ENCODE measurements at regions not wholly inside any gene's neighbourhood (a gene's known extent, or its start where the extent isn't known, plus 50 kb on each side); places are given as distances from the start of the nearest gene placed in this dataset.

DNA sequence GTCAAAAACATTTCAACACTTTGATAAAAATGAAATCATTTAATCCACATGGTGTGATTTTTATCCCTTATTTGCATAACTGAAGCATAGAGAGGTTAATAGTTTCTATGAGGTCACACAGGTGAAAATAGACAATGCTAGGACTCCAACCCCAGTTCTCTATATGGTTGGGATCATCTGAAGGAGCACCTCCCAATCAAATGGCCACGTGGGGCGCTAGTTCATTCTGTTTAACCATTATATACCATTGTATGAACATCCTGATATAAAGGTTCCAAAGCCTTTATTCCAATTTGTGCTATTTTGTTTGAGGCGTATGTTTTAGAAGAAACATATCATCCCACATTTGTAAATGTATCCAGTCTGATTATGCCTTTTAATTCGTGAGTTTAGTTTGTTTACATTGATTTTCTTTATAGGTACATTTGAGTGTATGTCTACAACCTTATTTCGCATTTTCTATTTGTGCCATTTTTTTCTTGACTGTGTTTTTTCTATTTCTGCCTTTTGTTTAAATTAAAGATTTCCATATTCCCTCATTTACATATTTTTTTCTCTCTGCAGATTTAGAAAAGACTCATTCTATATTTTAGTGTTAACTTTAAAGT, 1092.0 kb downstream of the MAT2B start:
- no peak overlapping the region for H3K4me3 Mint-ChIP-seq
- DNase-seq: no peak
- peaks cover 0 to 3% (median 0%) of the 10 kb centered on the region in 3 donors for H3K36me3 Mint-ChIP-seq
- no peak overlapping the region for H3K27ac Mint-ChIP-seq
- no peaks in the 10 kb centered on the region for H3K4me1 Mint-ChIP-seq
- H3K9me3 Mint-ChIP-seq: peaks cover 5 to 19% (median 9%) of the 10 kb centered on the region in 6 donors
- H3K27me3 Mint-ChIP-seq (ENCODE audit: low read depth in 3 of 3): no peaks in the 10 kb centered on the region

DNA sequence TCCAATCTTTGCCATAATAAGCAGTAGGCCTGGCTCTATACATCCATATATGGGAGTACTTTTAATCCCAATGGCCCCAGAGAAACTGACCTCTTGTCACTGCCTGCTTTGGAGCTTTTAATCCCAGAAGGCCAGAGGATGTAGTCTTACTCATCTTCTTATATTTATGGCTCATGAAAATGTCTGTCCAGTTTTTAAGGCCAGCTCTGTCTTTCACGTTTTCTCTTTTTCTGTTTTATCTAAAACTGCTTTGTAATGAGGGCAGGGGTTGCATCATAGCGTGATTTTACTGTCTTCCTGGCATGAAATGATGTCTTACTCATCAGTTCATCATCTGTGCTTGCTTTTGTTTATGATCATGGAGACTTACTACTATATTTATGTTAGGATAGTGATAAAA, 1094.9 kb downstream of the MAT2B start:
- H3K9me3 Mint-ChIP-seq: peaks cover 5 to 19% (median 10%) of the 10 kb centered on the region in 6 donors
- H3K27me3 Mint-ChIP-seq (ENCODE audit: low read depth in 3 of 3): no peaks in the 10 kb centered on the region
- no peak overlapping the region for H3K4me3 Mint-ChIP-seq

GRCh38 chr5:164600929-164601535, 1095.6 kb downstream of the MAT2B start:
- no peaks in the 10 kb centered on the region for H3K4me1 Mint-ChIP-seq
- H3K36me3 Mint-ChIP-seq: peaks cover 0 to 3% (median 0%) of the 10 kb centered on the region in 3 donors
- no peak for DNase-seq
- H3K4me3 Mint-ChIP-seq: no peak overlapping the region
- H3K9me3 Mint-ChIP-seq: peaks cover 5 to 26% (median 11%) of the 10 kb centered on the region in 6 donors
- no peak overlapping the region for H3K27ac Mint-ChIP-seq
- no peaks in the 10 kb centered on the region for H3K27me3 Mint-ChIP-seq (ENCODE audit: low read depth in 3 of 3)

More for the DNA sequence above, 1094.9 kb downstream of the MAT2B start:
- no peak for DNase-seq
- H3K36me3 Mint-ChIP-seq: peaks cover 0 to 3% (median 0%) of the 10 kb centered on the region in 3 donors
- no peak overlapping the region for H3K27ac Mint-ChIP-seq
- H3K4me1 Mint-ChIP-seq: no peaks in the 10 kb centered on the region

GRCh38 chr5:164608507-164608906, 1103.1 kb downstream of the MAT2B start:
- H3K9me3 Mint-ChIP-seq: peaks cover 0 to 31% (median 8%) of the 10 kb centered on the region in 6 donors
- no peak overlapping the region for H3K4me3 Mint-ChIP-seq
- no peaks in the 10 kb centered on the region for H3K27me3 Mint-ChIP-seq (ENCODE audit: low read depth in 3 of 3)
- H3K36me3 Mint-ChIP-seq: peaks cover 0 to 4% (median 0%) of the 10 kb centered on the region in 3 donors
- DNase-seq: no peak
- no peak overlapping the region for H3K27ac Mint-ChIP-seq
- H3K4me1 Mint-ChIP-seq: no peaks in the 10 kb centered on the region

DNA sequence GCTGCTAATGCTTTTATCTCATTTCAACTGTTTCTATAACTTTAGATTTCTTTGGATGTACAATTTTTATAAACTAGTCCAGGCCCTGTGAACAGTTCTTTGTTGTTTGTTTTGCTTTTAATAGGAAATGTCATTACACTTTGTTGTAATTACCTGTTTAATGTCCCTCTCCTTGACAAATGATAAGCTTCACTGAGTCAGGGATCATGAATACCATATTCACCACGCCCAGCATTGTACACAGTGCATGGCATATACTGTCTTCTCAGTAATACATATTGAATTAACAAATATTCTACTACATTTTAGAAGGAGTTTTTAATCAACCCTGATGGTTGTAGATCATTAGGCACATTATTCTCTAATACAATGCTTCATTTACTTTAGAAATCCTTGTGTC, 1105.0 kb downstream of the MAT2B start:
- Mint-ChIP-seq H3K27me3 (ENCODE audit: low read depth in 3 of 3) (no peaks in the 10 kb centered on the region), H3K27ac (no peak overlapping the region), H3K9me3 (peaks cover 0 to 30% (median 6%) of the 10 kb centered on the region in 6 donors), H3K36me3 (peaks cover 0 to 4% (median 0%) of the 10 kb centered on the region in 3 donors), H3K4me1 (no peaks in the 10 kb centered on the region), H3K4me3 (no peak overlapping the region)
- DNase-seq: no peak

DNA sequence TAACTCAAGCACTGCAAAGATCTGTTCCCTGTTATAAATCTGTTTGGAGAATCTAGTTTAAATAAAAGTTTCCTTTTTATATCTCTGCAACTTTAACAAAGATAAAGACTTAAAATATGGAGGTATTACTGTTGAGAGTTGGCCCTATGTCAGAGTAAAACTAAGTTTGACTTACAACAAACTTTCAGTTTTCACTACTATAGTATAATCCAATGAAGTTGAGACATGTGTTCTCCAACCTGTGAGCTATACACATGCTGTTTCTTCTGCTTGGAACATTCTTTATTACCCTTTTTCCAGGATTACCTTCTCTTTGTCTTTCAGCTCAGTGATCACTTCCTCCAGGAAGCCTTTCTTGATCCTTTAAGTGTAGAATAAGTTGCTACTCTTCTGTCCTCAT, 1109.3 kb downstream of the MAT2B start:
- Mint-ChIP-seq H3K4me3 (no peak overlapping the region), H3K9me3 (peaks cover 0 to 26% (median 5%) of the 10 kb centered on the region in 6 donors), H3K36me3 (no peaks in the 10 kb centered on the region), H3K4me1 (no peaks in the 10 kb centered on the region), H3K27ac (no peak overlapping the region), H3K27me3 (ENCODE audit: low read depth in 3 of 3) (peaks cover 0 to 1% (median 0%) of the 10 kb centered on the region in 3 donors)
- DNase-seq: no peak

DNA sequence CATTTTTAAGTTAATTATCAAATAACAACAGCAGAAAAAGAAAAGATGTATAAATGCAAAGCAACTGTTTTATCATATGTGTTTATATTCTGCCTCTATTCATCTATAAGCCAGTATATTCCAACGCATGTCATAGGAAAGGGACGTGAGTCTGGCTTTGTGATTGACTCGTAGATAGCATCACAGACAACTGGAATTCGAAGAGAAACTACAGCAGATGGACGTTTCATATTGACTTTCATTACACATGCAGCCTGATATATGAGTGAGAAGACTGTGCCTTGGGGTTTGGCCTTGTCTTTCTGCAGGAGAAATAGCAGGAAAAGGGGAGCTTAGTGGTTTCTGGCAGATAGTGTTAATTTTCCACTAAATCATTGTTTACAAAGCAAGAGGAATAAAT, 1111.9 kb downstream of the MAT2B start:
- Mint-ChIP-seq H3K4me3 (no peak overlapping the region), H3K27ac (no peak overlapping the region), H3K9me3 (peaks cover 3 to 34% (median 5%) of the 10 kb centered on the region in 6 donors), H3K4me1 (no peaks in the 10 kb centered on the region), H3K36me3 (no peaks in the 10 kb centered on the region), H3K27me3 (ENCODE audit: low read depth in 3 of 3) (peaks cover 0 to 1% (median 0%) of the 10 kb centered on the region in 3 donors)
- DNase-seq: no peak

DNA sequence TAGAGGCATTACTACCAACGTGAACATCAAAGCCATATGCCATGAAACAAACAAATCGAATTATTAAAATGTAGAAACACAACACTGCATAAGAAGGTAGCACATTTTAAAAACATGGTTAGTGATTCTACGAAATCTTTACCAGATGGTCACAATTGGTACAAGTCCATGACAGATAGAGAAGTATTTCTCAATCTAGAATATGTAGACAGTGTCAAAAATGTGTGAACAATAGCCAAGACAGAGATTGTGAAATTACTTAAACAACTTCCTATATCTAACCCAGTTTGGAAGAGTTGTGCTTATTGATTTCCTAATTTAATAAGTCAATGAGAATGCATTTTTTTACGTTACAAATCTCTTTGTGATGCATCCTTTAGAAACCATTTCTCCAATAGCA, 1121.6 kb downstream of the MAT2B start:
- no peak overlapping the region for H3K27ac Mint-ChIP-seq
- no peaks in the 10 kb centered on the region for H3K36me3 Mint-ChIP-seq
- H3K4me1 Mint-ChIP-seq: no peaks in the 10 kb centered on the region
- no peak overlapping the region for H3K4me3 Mint-ChIP-seq
- peaks cover 0 to 3% (median 2%) of the 10 kb centered on the region in 3 donors for H3K27me3 Mint-ChIP-seq (ENCODE audit: low read depth in 3 of 3)
- DNase-seq: no peak
- peaks cover 0 to 23% (median 3%) of the 10 kb centered on the region in 6 donors for H3K9me3 Mint-ChIP-seq

- Mint-ChIP-seq H3K9me3 (peaks cover 0 to 10% (median 5%) of the 10 kb centered on the region in 6 donors), H3K27ac (no peak overlapping the region), H3K4me1 (no peaks in the 10 kb centered on the region), H3K27me3 (ENCODE audit: low read depth in 3 of 3) (peaks cover 0 to 2% (median 0%) of the 10 kb centered on the region in 3 donors), H3K36me3 (no peaks in the 10 kb centered on the region), H3K4me3 (no peak overlapping the region)
- no peak for DNase-seq
Measured at GRCh38 chr5:164636456-164636855, 1131.0 kb downstream of the MAT2B start.

DNA sequence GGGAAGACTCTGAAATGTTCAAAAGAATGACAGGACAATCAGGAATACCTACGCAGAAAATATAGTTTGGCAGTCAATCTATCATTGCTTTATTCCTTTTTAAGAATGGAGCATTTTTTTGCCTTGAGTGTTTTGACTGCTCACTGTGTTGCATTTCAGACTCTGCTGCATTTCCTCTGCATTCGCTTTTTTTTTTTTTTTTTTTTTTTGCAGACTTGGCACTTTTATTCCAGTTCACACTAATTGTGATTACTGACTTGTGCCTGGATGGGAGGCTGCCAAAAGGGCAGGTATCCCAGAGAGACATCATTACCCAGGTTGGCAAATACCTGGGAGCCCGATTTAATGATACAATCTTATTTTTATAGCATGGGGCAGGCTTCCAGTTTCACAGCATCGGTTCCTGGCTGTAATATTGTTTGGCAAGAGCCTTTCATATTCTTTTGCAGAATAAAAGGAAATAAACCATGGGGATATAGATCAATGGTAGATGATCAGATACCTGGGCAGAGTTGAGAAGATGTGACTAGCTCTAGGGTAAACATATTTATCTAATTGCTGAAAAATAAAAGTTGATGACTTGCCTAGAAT, 1132.6 kb downstream of the MAT2B start:
- peaks cover 0 to 2% (median 0%) of the 10 kb centered on the region in 3 donors for H3K27me3 Mint-ChIP-seq (ENCODE audit: low read depth in 3 of 3)
- no peak overlapping the region for H3K27ac Mint-ChIP-seq
- H3K9me3 Mint-ChIP-seq: peaks cover 0 to 19% (median 5%) of the 10 kb centered on the region in 6 donors
- no peaks in the 10 kb centered on the region for H3K36me3 Mint-ChIP-seq
- no peak overlapping the region for H3K4me3 Mint-ChIP-seq
- DNase-seq: no peak
- H3K4me1 Mint-ChIP-seq: no peaks in the 10 kb centered on the region

DNA sequence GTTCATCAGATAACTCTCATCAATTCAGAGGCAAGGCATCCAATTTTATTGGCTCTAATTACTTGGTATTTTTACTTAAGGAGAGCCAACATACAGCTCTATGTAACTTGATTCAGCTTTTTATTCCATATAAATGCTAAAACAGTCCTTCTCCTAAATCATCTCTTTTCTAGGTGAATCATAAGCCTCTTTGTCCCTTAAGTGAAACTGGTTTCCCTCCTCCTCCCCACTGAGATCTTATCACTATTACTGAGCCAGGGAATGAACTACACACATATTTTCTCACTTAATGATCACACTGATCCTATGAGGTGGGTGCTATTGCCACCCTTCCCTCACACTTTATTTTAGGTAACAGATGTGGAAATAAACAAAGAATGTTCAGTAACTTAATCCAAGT, 1143.8 kb downstream of the MAT2B start:
- Mint-ChIP-seq H3K27me3 (ENCODE audit: low read depth in 3 of 3) (peaks cover 0 to 2% (median 0%) of the 10 kb centered on the region in 3 donors), H3K4me1 (no peaks in the 10 kb centered on the region), H3K27ac (no peak overlapping the region), H3K36me3 (no peaks in the 10 kb centered on the region), H3K4me3 (no peak overlapping the region), H3K9me3 (peaks cover 0 to 35% (median 6%) of the 10 kb centered on the region in 6 donors)
- no peak for DNase-seq

DNA sequence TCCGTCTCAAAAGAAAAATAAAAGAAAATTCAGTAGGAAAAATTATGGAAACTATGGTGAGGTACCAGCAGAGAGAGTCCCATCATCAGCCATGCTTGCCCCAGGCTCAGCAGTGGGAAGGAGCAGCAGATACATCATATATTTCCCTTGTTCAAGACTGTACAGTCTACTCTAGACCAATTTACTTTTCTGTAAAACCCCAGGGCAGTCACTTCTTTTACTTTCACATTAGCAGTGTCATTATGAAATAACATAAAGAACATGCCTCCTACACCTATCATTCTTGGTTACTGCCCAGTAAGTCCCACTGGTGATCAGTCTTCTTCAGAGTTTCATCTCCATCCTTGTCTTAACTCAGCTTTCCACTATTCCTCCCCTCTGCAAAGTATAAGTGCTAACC, 1145.0 kb downstream of the MAT2B start:
- H3K4me3 Mint-ChIP-seq: no peak overlapping the region
- no peak overlapping the region for H3K27ac Mint-ChIP-seq

DNA sequence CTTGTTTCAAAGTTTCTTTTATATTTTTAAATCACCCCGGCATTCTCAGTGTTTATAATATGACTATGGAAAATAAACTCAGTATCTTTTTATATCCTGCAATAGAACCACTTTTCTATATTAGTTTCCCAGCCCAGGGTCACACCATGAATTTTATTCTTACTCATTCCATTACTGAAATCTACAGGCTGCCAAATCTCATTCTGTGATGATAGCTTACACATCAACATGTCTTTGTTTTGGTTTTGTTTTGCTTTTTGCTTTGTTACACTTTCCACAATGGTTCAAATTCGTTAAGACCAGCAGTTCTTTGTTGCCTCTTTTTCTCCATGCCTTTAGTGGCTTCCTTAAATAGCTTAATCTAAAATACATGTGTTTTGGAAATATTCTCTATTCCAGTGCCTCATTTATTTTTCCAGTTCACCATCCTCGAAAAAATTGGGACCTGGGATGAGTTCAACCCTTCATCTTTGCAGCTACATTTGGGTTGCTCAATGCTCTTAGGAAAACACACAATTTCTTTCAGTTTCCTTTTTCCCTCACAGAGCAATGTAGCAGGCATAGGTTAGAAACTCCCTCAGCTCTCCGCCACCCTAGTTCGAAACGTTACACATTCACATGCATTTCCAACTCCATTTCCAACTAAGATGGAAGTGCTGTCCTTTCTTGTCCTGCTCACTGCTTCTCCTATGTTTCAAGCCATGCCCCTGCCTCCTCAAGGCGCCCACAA, 1146.3 kb downstream of the MAT2B start:
- no peak overlapping the region for H3K27ac Mint-ChIP-seq
- H3K27me3 Mint-ChIP-seq (ENCODE audit: low read depth in 3 of 3): peaks cover 0 to 2% (median 0%) of the 10 kb centered on the region in 3 donors
- no peak for DNase-seq
- no peaks in the 10 kb centered on the region for H3K4me1 Mint-ChIP-seq
- no peak overlapping the region for H3K4me3 Mint-ChIP-seq
- no peaks in the 10 kb centered on the region for H3K36me3 Mint-ChIP-seq
- peaks cover 0 to 37% (median 4%) of the 10 kb centered on the region in 6 donors for H3K9me3 Mint-ChIP-seq

More for the DNA sequence above, 1145.0 kb downstream of the MAT2B start:
- H3K4me1 Mint-ChIP-seq: no peaks in the 10 kb centered on the region
- peaks cover 0 to 2% (median 0%) of the 10 kb centered on the region in 3 donors for H3K27me3 Mint-ChIP-seq (ENCODE audit: low read depth in 3 of 3)
- DNase-seq: no peak
- no peaks in the 10 kb centered on the region for H3K36me3 Mint-ChIP-seq
- H3K9me3 Mint-ChIP-seq: peaks cover 0 to 39% (median 5%) of the 10 kb centered on the region in 6 donors

DNA sequence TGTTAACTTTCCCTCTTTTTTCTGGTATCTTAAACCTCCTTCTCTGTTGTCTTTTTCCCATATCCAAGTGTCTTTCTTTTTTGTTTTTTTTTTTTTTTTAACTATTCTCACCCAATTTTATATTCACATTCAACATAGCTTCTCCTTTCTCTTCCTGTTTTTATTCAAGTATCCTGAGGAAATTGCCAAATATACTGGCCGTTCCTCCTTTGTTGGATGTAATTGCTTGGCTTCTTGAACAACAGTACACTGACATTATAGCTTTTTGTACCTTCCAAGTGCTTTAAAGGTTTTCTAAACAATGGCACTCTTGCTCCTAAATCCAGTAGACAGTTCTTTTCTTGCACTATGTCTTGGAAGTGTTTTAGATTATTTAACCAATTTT, 1146.8 kb downstream of the MAT2B start:
- Mint-ChIP-seq H3K9me3 (peaks cover 0 to 40% (median 4%) of the 10 kb centered on the region in 6 donors), H3K36me3 (no peaks in the 10 kb centered on the region), H3K27ac (no peak overlapping the region), H3K4me3 (no peak overlapping the region), H3K4me1 (no peaks in the 10 kb centered on the region), H3K27me3 (ENCODE audit: low read depth in 3 of 3) (peaks cover 0 to 2% (median 0%) of the 10 kb centered on the region in 3 donors)
- no peak for DNase-seq
